ENCODE measurements at regions not wholly inside any gene's neighbourhood (a gene's known extent, or its start where the extent isn't known, plus 50 kb on each side); places are given as distances from the start of the nearest gene placed in this dataset.

DNA sequence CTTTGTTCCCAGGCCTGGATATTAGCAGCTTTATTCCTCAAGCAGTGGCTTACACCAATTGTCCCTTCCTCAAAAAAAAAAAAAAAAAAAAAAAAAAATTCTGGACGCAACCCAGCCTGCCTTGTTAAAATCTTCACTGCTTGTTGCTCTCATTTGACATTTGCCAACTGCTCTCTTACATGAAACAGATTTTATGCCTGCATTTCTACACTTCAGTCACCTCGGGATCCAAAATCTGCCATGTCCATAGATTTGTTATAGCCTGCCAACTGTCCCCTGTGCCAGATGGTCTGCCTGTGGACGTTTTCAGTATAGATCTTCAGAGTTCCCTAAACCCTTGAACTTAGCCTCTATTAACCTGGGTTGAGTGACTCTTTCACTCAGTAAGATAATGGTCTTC lies 651.5 kb downstream of the FSCB start:
- Histone ChIP-seq H3K4me1 (ENCODE audit: control insufficient read depth in 1 of 2, insufficient read depth in 2 of 2, low read length in 2 of 2) (no peaks in the 10 kb centered on the region), H3K27me3 (ENCODE audit: insufficient read depth, low read length) (no peaks in the 10 kb centered on the region), H3K79me1 (ENCODE audit: low read length) (no peaks in the 10 kb centered on the region), H4K91ac (ENCODE audit: low read depth, low read length) (no peak overlapping the region), H2BK5ac (ENCODE audit: low read depth, low read length, poor library complexity) (no peak overlapping the region), H3K36me3 (ENCODE audit: control insufficient read depth in 1 of 2, insufficient read depth in 2 of 2, low read length in 2 of 2) (no peaks in the 10 kb centered on the region), H3K27ac (ENCODE audit: low read depth, low read length) (no peak overlapping the region), H3K14ac (ENCODE audit: low read length) (no peak overlapping the region), H3K4me2 (ENCODE audit: low read length) (no peak overlapping the region), H3K79me2 (ENCODE audit: control insufficient read depth, insufficient read depth, low read length, poor library complexity) (no peaks in the 10 kb centered on the region), H3K23ac (ENCODE audit: low read length) (no peak overlapping the region), H2AFZ (ENCODE audit: insufficient read depth, low read length, poor library complexity) (no peak overlapping the region), H3K9ac (ENCODE audit: low read length) (no peak overlapping the region), H3K18ac (ENCODE audit: low read length) (no peak overlapping the region), H4K12ac (ENCODE audit: low read depth, low read length) (no peak overlapping the region), H3K9me3 (ENCODE audit: insufficient read depth, low read depth, low read length) (no peaks in the 10 kb centered on the region), H4K8ac (ENCODE audit: low read depth, low read length) (no peak overlapping the region), H2BK12ac (ENCODE audit: low read length) (no peak overlapping the region), H2AK5ac (ENCODE audit: low read length) (no peak overlapping the region), H2BK120ac (ENCODE audit: insufficient read depth, low read length, poor library complexity) (no peak overlapping the region), H3K4me3 (ENCODE audit: low read depth, low read length) (no peak overlapping the region), H3K4ac (ENCODE audit: low read depth, low read length) (no peak overlapping the region)
- no CpG with 5 or more reads among the region's 3 CpGs for WGBS (ENCODE audit: extremely low coverage, insufficient coverage, insufficient read length)
- DNase-seq: no peak

DNA sequence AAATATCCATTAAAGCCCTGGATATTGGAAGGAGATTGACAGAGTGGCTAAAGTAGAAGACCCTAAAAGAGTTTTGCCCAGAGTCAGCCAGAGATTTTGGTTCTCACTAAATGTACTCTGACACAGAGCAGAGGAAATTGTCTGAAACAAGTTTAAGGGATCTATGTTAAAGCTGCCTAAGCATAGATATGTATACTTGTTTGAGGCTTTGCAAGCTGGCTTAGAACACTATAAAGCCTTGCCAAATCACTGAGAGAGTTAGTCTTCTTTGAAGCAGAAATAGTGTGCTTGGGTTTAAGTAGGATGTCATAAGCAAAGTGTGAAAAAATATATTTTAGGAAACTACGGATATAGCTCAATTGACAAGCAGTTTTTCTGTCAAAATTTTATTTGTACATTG lies 653.5 kb downstream of the FSCB start:
- H3K14ac ChIP-seq (ENCODE audit: low read length): no peak overlapping the region
- H2BK12ac ChIP-seq (ENCODE audit: low read length): no peak overlapping the region
- no peak overlapping the region for H4K91ac ChIP-seq (ENCODE audit: low read depth, low read length)
- H3K79me1 ChIP-seq (ENCODE audit: low read length): no peaks in the 10 kb centered on the region
- H4K12ac ChIP-seq (ENCODE audit: low read depth, low read length): no peak overlapping the region
- no peaks in the 10 kb centered on the region for H3K36me3 ChIP-seq (ENCODE audit: control insufficient read depth in 1 of 2, insufficient read depth in 2 of 2, low read length in 2 of 2)
- H3K4me1 ChIP-seq (ENCODE audit: control insufficient read depth in 1 of 2, insufficient read depth in 2 of 2, low read length in 2 of 2): no peaks in the 10 kb centered on the region
- H3K79me2 ChIP-seq (ENCODE audit: control insufficient read depth, insufficient read depth, low read length, poor library complexity): no peaks in the 10 kb centered on the region
- H2AK5ac ChIP-seq (ENCODE audit: low read length): no peak overlapping the region
- H2BK120ac ChIP-seq (ENCODE audit: insufficient read depth, low read length, poor library complexity): no peak overlapping the region
- H3K18ac ChIP-seq (ENCODE audit: low read length): no peak overlapping the region
- WGBS (ENCODE audit: extremely low coverage, insufficient coverage, insufficient read length): no CpG with 5 or more reads among the region's 1 CpG
- H3K4me2 ChIP-seq (ENCODE audit: low read length): no peak overlapping the region
- H2BK5ac ChIP-seq (ENCODE audit: low read depth, low read length, poor library complexity): no peak overlapping the region
- H2AFZ ChIP-seq (ENCODE audit: insufficient read depth, low read length, poor library complexity): no peak overlapping the region
- H3K4me3 ChIP-seq (ENCODE audit: low read depth, low read length): no peak overlapping the region
- H3K27me3 ChIP-seq (ENCODE audit: insufficient read depth, low read length): no peaks in the 10 kb centered on the region
- H3K4ac ChIP-seq (ENCODE audit: low read depth, low read length): no peak overlapping the region
- no peak overlapping the region for H3K9ac ChIP-seq (ENCODE audit: low read length)
- DNase-seq: no peak
- no peak overlapping the region for H3K27ac ChIP-seq (ENCODE audit: low read depth, low read length)
- no peak overlapping the region for H4K8ac ChIP-seq (ENCODE audit: low read depth, low read length)
- H3K23ac ChIP-seq (ENCODE audit: low read length): no peak overlapping the region
- H3K9me3 ChIP-seq (ENCODE audit: insufficient read depth, low read depth, low read length): no peaks in the 10 kb centered on the region

DNA sequence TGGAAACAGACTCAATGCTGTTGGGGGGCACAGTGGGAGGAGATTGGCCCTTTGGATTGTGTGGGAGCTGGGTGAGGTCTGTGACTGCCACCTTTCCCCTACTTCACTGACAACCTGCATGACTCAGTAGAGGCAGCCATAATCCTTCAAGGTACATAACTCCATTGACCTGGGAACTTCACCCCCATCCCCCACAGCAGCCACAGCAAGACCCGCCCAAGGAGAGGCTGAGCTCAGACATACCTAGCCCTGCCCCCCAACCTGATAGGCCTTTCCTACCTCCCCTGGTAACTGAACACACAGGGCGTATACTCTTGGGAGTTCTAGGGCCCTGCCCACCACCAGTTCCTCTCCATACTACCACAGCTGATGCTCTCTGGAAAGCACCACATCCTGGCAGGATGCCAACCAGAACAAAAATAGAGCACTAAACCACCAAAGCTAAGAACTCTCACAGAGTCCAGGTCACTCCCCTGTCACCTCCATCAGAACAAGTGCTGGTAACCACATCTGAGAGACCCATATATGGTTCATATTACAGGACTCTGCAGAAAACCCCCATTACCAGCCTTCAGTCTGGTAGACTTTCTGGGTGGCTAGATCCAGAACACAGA lies 703.9 kb downstream of the FSCB start:
- Histone ChIP-seq H3K4me1 (ENCODE audit: control insufficient read depth in 1 of 2, insufficient read depth in 2 of 2, low read length in 2 of 2) (no peaks in the 10 kb centered on the region), H2BK5ac (ENCODE audit: low read depth, low read length, poor library complexity) (no peak overlapping the region), H3K9me3 (ENCODE audit: insufficient read depth, low read depth, low read length) (peaks cover 4% of the 10 kb centered on the region), H3K18ac (ENCODE audit: low read length) (no peak overlapping the region), H3K27ac (ENCODE audit: low read depth, low read length) (no peak overlapping the region), H3K9ac (ENCODE audit: low read length) (no peak overlapping the region), H2BK12ac (ENCODE audit: low read length) (no peak overlapping the region), H3K27me3 (ENCODE audit: insufficient read depth, low read length) (no peaks in the 10 kb centered on the region), H3K23ac (ENCODE audit: low read length) (no peak overlapping the region), H3K4me3 (ENCODE audit: low read depth, low read length) (no peak overlapping the region), H3K4me2 (ENCODE audit: low read length) (no peak overlapping the region), H4K12ac (ENCODE audit: low read depth, low read length) (no peak overlapping the region), H2AFZ (ENCODE audit: insufficient read depth, low read length, poor library complexity) (no peak overlapping the region), H3K79me2 (ENCODE audit: control insufficient read depth, insufficient read depth, low read length, poor library complexity) (no peaks in the 10 kb centered on the region), H2BK120ac (ENCODE audit: insufficient read depth, low read length, poor library complexity) (no peak overlapping the region), H3K36me3 (ENCODE audit: control insufficient read depth in 1 of 2, insufficient read depth in 2 of 2, low read length in 2 of 2) (no peaks in the 10 kb centered on the region), H4K8ac (ENCODE audit: low read depth, low read length) (no peak overlapping the region), H3K79me1 (ENCODE audit: low read length) (no peaks in the 10 kb centered on the region), H3K14ac (ENCODE audit: low read length) (no peak overlapping the region), H4K91ac (ENCODE audit: low read depth, low read length) (no peak overlapping the region), H3K4ac (ENCODE audit: low read depth, low read length) (no peak overlapping the region), H2AK5ac (ENCODE audit: low read length) (no peak overlapping the region)
- WGBS (ENCODE audit: extremely low coverage, insufficient coverage, insufficient read length): no CpG with 5 or more reads among the region's 2 CpGs
- DNase-seq: no peak

DNA sequence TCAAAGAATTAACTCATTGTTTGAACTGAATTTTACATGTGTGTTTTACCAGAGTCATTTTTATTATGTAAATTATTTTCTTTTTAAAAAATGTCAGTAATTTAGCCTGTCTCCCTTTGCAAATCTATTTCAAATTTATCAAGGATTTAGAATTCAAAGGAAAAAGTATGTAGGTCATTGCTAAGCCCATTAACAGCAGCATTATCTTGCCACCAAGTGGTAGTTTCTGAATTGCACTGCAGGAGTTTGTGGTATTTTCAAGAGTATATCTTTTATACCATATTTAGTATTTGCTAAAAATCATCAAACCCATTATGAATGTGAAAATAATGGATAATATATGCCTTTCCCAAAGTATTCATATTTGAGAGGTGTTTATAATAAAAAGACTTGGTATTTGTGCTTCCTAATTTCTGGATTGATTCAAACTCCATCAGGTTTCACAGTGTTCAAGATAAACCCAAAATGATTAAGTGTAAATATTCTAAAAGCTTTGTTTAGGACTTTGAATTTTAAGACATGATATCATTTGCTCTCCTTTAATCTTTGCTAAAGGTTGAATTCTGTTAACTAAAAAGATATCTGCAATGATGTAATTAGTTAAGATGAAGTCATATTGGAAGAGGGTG lies 711.4 kb downstream of the FSCB start:
- Histone ChIP-seq H3K27me3 (ENCODE audit: insufficient read depth, low read length) (no peaks in the 10 kb centered on the region), H2BK12ac (ENCODE audit: low read length) (no peak overlapping the region), H2AK5ac (ENCODE audit: low read length) (no peak overlapping the region), H3K36me3 (ENCODE audit: control insufficient read depth in 1 of 2, insufficient read depth in 2 of 2, low read length in 2 of 2) (no peaks in the 10 kb centered on the region), H2AFZ (ENCODE audit: insufficient read depth, low read length, poor library complexity) (no peak overlapping the region), H3K14ac (ENCODE audit: low read length) (no peak overlapping the region), H3K27ac (ENCODE audit: low read depth, low read length) (no peak overlapping the region), H3K18ac (ENCODE audit: low read length) (no peak overlapping the region), H3K4me3 (ENCODE audit: low read depth, low read length) (no peak overlapping the region), H3K4me1 (ENCODE audit: control insufficient read depth in 1 of 2, insufficient read depth in 2 of 2, low read length in 2 of 2) (no peaks in the 10 kb centered on the region), H3K9me3 (ENCODE audit: insufficient read depth, low read depth, low read length) (no peaks in the 10 kb centered on the region), H3K9ac (ENCODE audit: low read length) (no peak overlapping the region), H3K23ac (ENCODE audit: low read length) (no peak overlapping the region), H2BK120ac (ENCODE audit: insufficient read depth, low read length, poor library complexity) (no peak overlapping the region), H4K8ac (ENCODE audit: low read depth, low read length) (no peak overlapping the region), H3K4ac (ENCODE audit: low read depth, low read length) (no peak overlapping the region), H4K12ac (ENCODE audit: low read depth, low read length) (no peak overlapping the region), H2BK5ac (ENCODE audit: low read depth, low read length, poor library complexity) (no peak overlapping the region), H3K79me2 (ENCODE audit: control insufficient read depth, insufficient read depth, low read length, poor library complexity) (no peaks in the 10 kb centered on the region), H3K79me1 (ENCODE audit: low read length) (no peaks in the 10 kb centered on the region), H4K91ac (ENCODE audit: low read depth, low read length) (no peak overlapping the region), H3K4me2 (ENCODE audit: low read length) (no peak overlapping the region)
- no peak for DNase-seq
